Esophagus muscularis mucosa (tissue), 3 donors: ENCODE measurements at regions not wholly inside any gene's neighbourhood (a gene's known extent, or its start where the extent isn't known, plus 50 kb on each side); places are given as distances from the start of the nearest gene placed in this dataset.

Experiments
- POLR2A ChIP-seq: fragments of 450-650 bp; IDR thresholded peaks from one replicate; pipeline ENCODE4 v1.6.1; 2017; ENCODE audit warnings: antibody characterized with exemption, moderate library complexity, mild to moderate bottlenecking, low read depth
- POLR2AphosphoS5 ChIP-seq, 2 donors: sonication (generic); formaldehyde crosslinking; IDR thresholded peaks; one replicate each; pipeline ENCODE4 v1.6.1; 2017; ENCODE audit warnings: antibody characterized with exemption in 2 of 2
- TF ChIP-seq, protein P1 (sequence below), 3 experiments: fragments of 200-600 bp in 2 of 3; fragments of 450-650 bp in 1 of 3; sonication (generic) in 2 of 3; IDR thresholded peaks; one replicate each; pipeline ENCODE4 v1.5.1; 2017 to 2019; ENCODE audit warnings: antibody characterized with exemption in 3 of 3, mild to moderate bottlenecking in 2 of 3, moderate library complexity in 1 of 3

DNA sequence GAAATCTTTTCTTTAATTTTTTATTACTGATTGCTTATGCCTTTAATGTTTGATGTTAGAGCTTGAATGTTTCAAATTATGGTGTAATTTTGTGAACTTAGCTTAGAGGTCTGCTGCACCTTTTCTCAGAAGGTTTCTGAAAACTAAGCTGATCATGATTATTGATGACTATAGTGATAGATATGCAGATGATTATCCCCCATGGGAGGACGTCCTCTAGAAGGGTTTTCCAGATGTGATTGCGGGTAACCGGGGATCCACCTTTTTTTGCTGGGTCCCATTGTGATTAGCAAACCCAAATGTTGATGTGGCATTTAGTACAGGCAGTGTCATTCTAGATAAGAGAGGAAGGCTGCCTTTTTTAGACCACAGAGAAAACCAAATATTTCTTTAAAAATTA is 272.9 kb downstream of the FBXO8 start:
- TF ChIP-seq, protein P1, sequence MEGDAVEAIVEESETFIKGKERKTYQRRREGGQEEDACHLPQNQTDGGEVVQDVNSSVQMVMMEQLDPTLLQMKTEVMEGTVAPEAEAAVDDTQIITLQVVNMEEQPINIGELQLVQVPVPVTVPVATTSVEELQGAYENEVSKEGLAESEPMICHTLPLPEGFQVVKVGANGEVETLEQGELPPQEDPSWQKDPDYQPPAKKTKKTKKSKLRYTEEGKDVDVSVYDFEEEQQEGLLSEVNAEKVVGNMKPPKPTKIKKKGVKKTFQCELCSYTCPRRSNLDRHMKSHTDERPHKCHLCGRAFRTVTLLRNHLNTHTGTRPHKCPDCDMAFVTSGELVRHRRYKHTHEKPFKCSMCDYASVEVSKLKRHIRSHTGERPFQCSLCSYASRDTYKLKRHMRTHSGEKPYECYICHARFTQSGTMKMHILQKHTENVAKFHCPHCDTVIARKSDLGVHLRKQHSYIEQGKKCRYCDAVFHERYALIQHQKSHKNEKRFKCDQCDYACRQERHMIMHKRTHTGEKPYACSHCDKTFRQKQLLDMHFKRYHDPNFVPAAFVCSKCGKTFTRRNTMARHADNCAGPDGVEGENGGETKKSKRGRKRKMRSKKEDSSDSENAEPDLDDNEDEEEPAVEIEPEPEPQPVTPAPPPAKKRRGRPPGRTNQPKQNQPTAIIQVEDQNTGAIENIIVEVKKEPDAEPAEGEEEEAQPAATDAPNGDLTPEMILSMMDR (IDR thresholded peaks at IDR 0.05): no peak
- TF ChIP-seq POLR2AphosphoS5 (IDR thresholded peaks at IDR 0.05): no peak
- no peak for TF ChIP-seq POLR2A
